HEK293 (cell line): ENCODE measurements at regions not wholly inside any gene's neighbourhood (a gene's known extent, or its start where the extent isn't known, plus 50 kb on each side); places are given as distances from the start of the nearest gene placed in this dataset.

Experiments used
- BCL11A ChIP-seq: fragments of 450-650 bp; formaldehyde crosslinking; IDR thresholded peaks from 2 replicates; pipeline ENCODE4 v1.5.1; 2016; ENCODE audit warnings: low read depth, missing biosample characterization, missing genetic modification characterization
- CTCF ChIP-seq: fragments of 450-650 bp; formaldehyde crosslinking; IDR thresholded peaks from 2 replicates; pipeline ENCODE4 v1.5.1; 2016; ENCODE audit warnings: missing biosample characterization, missing genetic modification characterization
- MYNN ChIP-seq: fragments of 450-650 bp; formaldehyde crosslinking; IDR thresholded peaks from 2 replicates; pipeline ENCODE4 v1.5.1; 2016; ENCODE audit warnings: missing biosample characterization, missing genetic modification characterization, borderline replicate concordance
- ZBTB7A ChIP-seq: fragments of 450-650 bp; formaldehyde crosslinking; IDR thresholded peaks from 2 replicates; pipeline ENCODE4 v1.5.1; 2016; ENCODE audit warnings: low read depth, missing biosample characterization, missing genetic modification characterization
- ZEB2 ChIP-seq: fragments of 450-650 bp; formaldehyde crosslinking; IDR thresholded peaks from 2 replicates; pipeline ENCODE4 v1.5.1; 2016; ENCODE audit warnings: missing biosample characterization, missing genetic modification characterization
- ZFP37 ChIP-seq: fragments of 450-650 bp; formaldehyde crosslinking; IDR thresholded peaks from 2 replicates; pipeline ENCODE4 v1.5.1; 2016; ENCODE audit warnings: missing biosample characterization, missing genetic modification characterization
- ZNF155 ChIP-seq: fragments of 450-650 bp; formaldehyde crosslinking; IDR thresholded peaks from 2 replicates; pipeline ENCODE4 v1.5.1; 2016; ENCODE audit warnings: missing biosample characterization, missing genetic modification characterization
- ZNF211 ChIP-seq: fragments of 450-650 bp; formaldehyde crosslinking; IDR thresholded peaks from 2 replicates; pipeline ENCODE4 v1.5.1; 2016; ENCODE audit warnings: low read depth, missing biosample characterization, missing genetic modification characterization
- ZNF341 ChIP-seq: fragments of 450-650 bp; formaldehyde crosslinking; IDR thresholded peaks from 2 replicates; pipeline ENCODE4; 2016; ENCODE audit warnings: low read depth, missing biosample characterization, missing genetic modification characterization
- ZNF621 ChIP-seq: fragments of 450-650 bp; formaldehyde crosslinking; IDR thresholded peaks from 2 replicates; pipeline ENCODE4 v1.5.1; 2017; ENCODE audit warnings: missing biosample characterization, missing genetic modification characterization

- TF ChIP-seq CTCF = no peak
- peak; percentile 97 for TF ChIP-seq ZEB2 (tag by site-specific recombination)
- TF ChIP-seq MYNN = no peak
- TF ChIP-seq ZFP37 (tag by site-specific recombination) = peak; percentile 57; the same call in 1 of the 2 replicates
- no peak for TF ChIP-seq ZBTB7A (tag by site-specific recombination)
- TF ChIP-seq ZNF155 = no peak
- no peak for TF ChIP-seq ZNF621 (tag by site-specific recombination)
- TF ChIP-seq ZNF211 (tag by site-specific recombination) = no peak
- peak; percentile 90 for TF ChIP-seq BCL11A (tag by site-specific recombination)
- no peak; the same call in none of the 2 replicates for TF ChIP-seq ZNF341 (tag by site-specific recombination)
Observed at GRCh38 chr7:149690688-149691446, 82.5 kb downstream of the ZNF467 start.
